ENCODE measurements at regions not wholly inside any gene's neighbourhood (a gene's known extent, or its start where the extent isn't known, plus 50 kb on each side); places are given as distances from the start of the nearest gene placed in this dataset.

- Mint-ChIP-seq H3K4me1 (no peaks in the 10 kb centered on the region), H3K36me3 (ENCODE audit: low read depth) (no peaks in the 10 kb centered on the region), H3K27ac (ENCODE audit: unreplicated experiment) (no peak overlapping the region), H3K4me3 (no peak overlapping the region), H3K27me3 (ENCODE audit: low read depth) (peaks cover 2% of the 10 kb centered on the region), H3K9me3 (peaks cover 3% of the 10 kb centered on the region)
- TF ChIP-seq CTCF (conservative IDR thresholded peaks at IDR 0.05) = no peak
- no peak for DNase-seq (ENCODE audit: low read depth, low spot score)
Measured at GRCh38 chr11:127224276-127224675, 223.7 kb upstream of the KIRREL3 start.

GRCh38 chr11:127223633-127224032 lies 223.1 kb upstream of the KIRREL3 start:
- Mint-ChIP-seq H3K9me3 (peaks cover 2% of the 10 kb centered on the region), H3K4me1 (no peaks in the 10 kb centered on the region), H3K27me3 (ENCODE audit: low read depth) (peaks cover 2% of the 10 kb centered on the region), H3K27ac (ENCODE audit: unreplicated experiment) (no peak overlapping the region), H3K36me3 (ENCODE audit: low read depth) (no peaks in the 10 kb centered on the region), H3K4me3 (no peak overlapping the region)
- DNase-seq (ENCODE audit: low read depth, low spot score) = no peak
- TF ChIP-seq CTCF (conservative IDR thresholded peaks at IDR 0.05) = no peak

GRCh38 chr11:127223026-127223425 lies 222.5 kb upstream of the KIRREL3 start:
- Mint-ChIP-seq H3K27ac (ENCODE audit: unreplicated experiment) (no peak overlapping the region), H3K4me3 (no peak overlapping the region), H3K27me3 (ENCODE audit: low read depth) (peaks cover 2% of the 10 kb centered on the region), H3K36me3 (ENCODE audit: low read depth) (no peaks in the 10 kb centered on the region), H3K4me1 (no peaks in the 10 kb centered on the region), H3K9me3 (no peaks in the 10 kb centered on the region)
- no peak for TF ChIP-seq CTCF (conservative IDR thresholded peaks at IDR 0.05)
- DNase-seq (ENCODE audit: low read depth, low spot score) = no peak

- H3K27ac Mint-ChIP-seq (ENCODE audit: unreplicated experiment) = no peak overlapping the region
Measured at GRCh38 chr11:127219704-127220103, 219.1 kb upstream of the KIRREL3 start.

GRCh38 chr11:127218275-127218608 lies 217.7 kb upstream of the KIRREL3 start:
- no peaks in the 10 kb centered on the region for H3K27me3 Mint-ChIP-seq (ENCODE audit: low read depth)
- no peaks in the 10 kb centered on the region for H3K9me3 Mint-ChIP-seq
- TF ChIP-seq CTCF (conservative IDR thresholded peaks at IDR 0.05) = no peak
- no peak for DNase-seq (ENCODE audit: low read depth, low spot score)
- H3K36me3 Mint-ChIP-seq (ENCODE audit: low read depth) = no peaks in the 10 kb centered on the region
- no peak overlapping the region for H3K4me3 Mint-ChIP-seq
- H3K27ac Mint-ChIP-seq (ENCODE audit: unreplicated experiment) = no peak overlapping the region
- no peaks in the 10 kb centered on the region for H3K4me1 Mint-ChIP-seq

More at GRCh38 chr11:127219704-127220103, 219.1 kb upstream of the KIRREL3 start:
- H3K27me3 Mint-ChIP-seq (ENCODE audit: low read depth) = peaks cover 2% of the 10 kb centered on the region
- no peak for DNase-seq (ENCODE audit: low read depth, low spot score)
- TF ChIP-seq CTCF (conservative IDR thresholded peaks at IDR 0.05) = no peak
- no peaks in the 10 kb centered on the region for H3K9me3 Mint-ChIP-seq
- H3K4me3 Mint-ChIP-seq = no peak overlapping the region
- no peaks in the 10 kb centered on the region for H3K4me1 Mint-ChIP-seq
- H3K36me3 Mint-ChIP-seq (ENCODE audit: low read depth) = no peaks in the 10 kb centered on the region

All from neural crest cell (in vitro differentiated cells).